Keratinocyte (primary cell): ENCODE measurements at regions not wholly inside any gene's neighbourhood (a gene's known extent, or its start where the extent isn't known, plus 50 kb on each side); places are given as distances from the start of the nearest gene placed in this dataset.

Experiments
- EZH2 ChIP-seq: IDR thresholded peaks from one replicate; pipeline ENCODE4 v1.6.1; 2012; ENCODE audit warnings: inconsistent platforms, mild to moderate bottlenecking, low read length, moderate library complexity
- TF ChIP-seq, protein P1 (sequence below), 3 experiments: IDR thresholded peaks in 1 of 3; conservative IDR thresholded peaks in 1 of 3; optimal IDR thresholded peaks in 1 of 3; 2 replicates in 2 of 3; 3 replicates in 1 of 3; pipeline versions ENCODE3 to v1.5.1; 2011; ENCODE audit warnings: low read length in 3 of 3, mild to moderate bottlenecking in 3 of 3, moderate library complexity in 2 of 3, control low read depth in 1 of 3, inconsistent platforms in 1 of 3; ENCODE audit not compliant: insufficient read depth in 2 of 3; ENCODE audit errors: extremely low read depth in 1 of 3

DNA sequence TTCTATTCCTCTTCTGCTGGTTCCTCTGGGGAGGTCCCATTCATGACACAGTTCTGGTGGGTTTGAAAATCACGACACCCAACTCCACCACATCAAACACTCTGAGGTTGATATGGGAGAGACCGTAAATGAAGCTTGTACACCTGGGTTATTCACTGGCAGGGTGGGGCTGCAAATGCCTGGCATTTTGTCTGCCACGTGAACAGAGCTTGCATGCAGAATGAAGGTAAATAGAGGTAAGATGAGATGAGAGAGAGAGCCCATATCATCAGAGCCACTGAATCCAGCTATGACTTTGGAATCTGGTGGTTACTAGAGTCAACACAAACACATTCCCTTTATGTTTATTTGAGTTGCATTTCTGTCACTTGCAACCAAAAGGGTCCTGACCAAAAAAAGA is 97.4 kb downstream of the BANF2 start:
- TF ChIP-seq, protein P1, sequence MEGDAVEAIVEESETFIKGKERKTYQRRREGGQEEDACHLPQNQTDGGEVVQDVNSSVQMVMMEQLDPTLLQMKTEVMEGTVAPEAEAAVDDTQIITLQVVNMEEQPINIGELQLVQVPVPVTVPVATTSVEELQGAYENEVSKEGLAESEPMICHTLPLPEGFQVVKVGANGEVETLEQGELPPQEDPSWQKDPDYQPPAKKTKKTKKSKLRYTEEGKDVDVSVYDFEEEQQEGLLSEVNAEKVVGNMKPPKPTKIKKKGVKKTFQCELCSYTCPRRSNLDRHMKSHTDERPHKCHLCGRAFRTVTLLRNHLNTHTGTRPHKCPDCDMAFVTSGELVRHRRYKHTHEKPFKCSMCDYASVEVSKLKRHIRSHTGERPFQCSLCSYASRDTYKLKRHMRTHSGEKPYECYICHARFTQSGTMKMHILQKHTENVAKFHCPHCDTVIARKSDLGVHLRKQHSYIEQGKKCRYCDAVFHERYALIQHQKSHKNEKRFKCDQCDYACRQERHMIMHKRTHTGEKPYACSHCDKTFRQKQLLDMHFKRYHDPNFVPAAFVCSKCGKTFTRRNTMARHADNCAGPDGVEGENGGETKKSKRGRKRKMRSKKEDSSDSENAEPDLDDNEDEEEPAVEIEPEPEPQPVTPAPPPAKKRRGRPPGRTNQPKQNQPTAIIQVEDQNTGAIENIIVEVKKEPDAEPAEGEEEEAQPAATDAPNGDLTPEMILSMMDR (optimal IDR thresholded peaks at IDR 0.05 in 1 of 3, IDR thresholded peaks at IDR 0.05 in 1 of 3, conservative IDR thresholded peaks at IDR 0.05 in 1 of 3; ENCODE audit: extremely low read depth in 1 of 3, insufficient read depth in 2 of 3, low read length in 3 of 3): no peak
- TF ChIP-seq EZH2: no peak
